Spinal cord (tissue), 9 donors: ENCODE measurements at regions not wholly inside any gene's neighbourhood (a gene's known extent, or its start where the extent isn't known, plus 50 kb on each side); places are given as distances from the start of the nearest gene placed in this dataset.

Source experiments
- DNase-seq, 6 donors: peaks; one replicate each; pipeline versions ENCODE4 v3.0.0 to v3.0.0-alpha.2; 2013 to 2015; ENCODE audit warnings: low spot score in 6 of 6, low read depth in 4 of 6
- H3K27ac ChIP-seq: one replicate; pipeline ENCODE4 v1.5.1; 2013; ENCODE audit warnings: low read depth, low read length, control low read depth
- H3K27me3 ChIP-seq: one replicate; pipeline ENCODE4 v1.6.1; 2013; ENCODE audit warnings: low read length; ENCODE audit not compliant: control insufficient read depth, insufficient read depth
- H3K36me3 ChIP-seq: one replicate; pipeline ENCODE4 v1.6.1; 2013; ENCODE audit warnings: low read length; ENCODE audit not compliant: control insufficient read depth, insufficient read depth
- H3K4me1 ChIP-seq: one replicate; pipeline ENCODE4 v1.6.1; 2013; ENCODE audit warnings: low read length; ENCODE audit not compliant: control insufficient read depth, insufficient read depth
- H3K4me3 ChIP-seq: one replicate; pipeline ENCODE4 v1.5.1; 2013; ENCODE audit warnings: low read depth, low read length, control low read depth
- H3K9me3 ChIP-seq: one replicate; pipeline ENCODE4 v1.6.1; 2013; ENCODE audit warnings: low read length; ENCODE audit not compliant: control insufficient read depth, insufficient read depth
- WGBS: methylation state at CpG from one replicate; pipeline ENCODE4 v1.1.5; 2013; ENCODE audit warnings: missing lambda C conversion rate; ENCODE audit not compliant: insufficient coverage; 5-methylcytosine and 5-hydroxymethylcytosine counted together
- donor health status: healthy.

GRCh38 chr14:86971292-86971691, 1021.7 kb downstream of the GALC start:
- Histone ChIP-seq H3K36me3 (no peaks in the 10 kb centered on the region), H3K4me3 (no peak overlapping the region), H3K9me3 (peaks cover 2% of the 10 kb centered on the region), H3K4me1 (no peaks in the 10 kb centered on the region), H3K27me3 (no peaks in the 10 kb centered on the region), H3K27ac (no peak overlapping the region)
- WGBS = no CpG with 5 or more reads among the region's 2 CpGs
- DNase-seq = no peak

DNA sequence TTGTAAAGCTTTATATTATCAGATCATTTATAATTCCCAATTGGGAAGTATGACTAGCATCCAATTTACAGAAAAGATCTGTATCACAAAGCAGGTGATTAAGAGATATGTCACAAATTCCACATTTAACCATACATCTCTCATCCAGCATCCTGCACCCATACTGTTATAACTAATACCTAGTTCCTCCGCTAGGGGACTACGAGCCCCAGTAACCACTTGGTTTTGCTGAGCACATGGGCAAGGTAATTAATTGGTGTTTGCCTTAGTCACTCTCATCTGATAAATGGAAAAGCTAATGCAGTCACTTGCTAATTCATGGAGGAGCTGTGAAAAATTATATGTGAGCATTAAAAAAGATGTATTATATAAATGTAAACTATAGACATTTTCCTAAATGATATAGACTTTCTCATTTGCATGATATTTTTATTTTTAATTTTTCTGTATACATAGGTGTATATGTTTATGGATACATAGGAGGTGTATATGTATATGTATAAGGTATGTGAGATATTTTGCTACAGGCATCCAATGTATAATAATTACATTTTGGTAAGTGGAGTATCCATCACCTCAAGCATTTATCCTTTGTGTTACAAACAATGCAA, 1031.8 kb downstream of the GALC start:
- no CpG with 5 or more reads among the region's 2 CpGs for WGBS
- H3K36me3 ChIP-seq = no peaks in the 10 kb centered on the region

GRCh38 chr14:86955771-86956354, 1037.1 kb downstream of the GALC start:
- Histone ChIP-seq H3K27ac (no peak overlapping the region), H3K4me1 (no peaks in the 10 kb centered on the region), H3K4me3 (no peak overlapping the region), H3K27me3 (no peaks in the 10 kb centered on the region), H3K36me3 (no peaks in the 10 kb centered on the region), H3K9me3 (no peaks in the 10 kb centered on the region)
- no peak for DNase-seq
- no CpG with 5 or more reads among the region's 5 CpGs for WGBS

More for the DNA sequence above, 1031.8 kb downstream of the GALC start:
- Histone ChIP-seq H3K4me1 (no peaks in the 10 kb centered on the region), H3K9me3 (peaks cover 2% of the 10 kb centered on the region), H3K27ac (no peak overlapping the region), H3K4me3 (no peak overlapping the region), H3K27me3 (no peaks in the 10 kb centered on the region)
- DNase-seq = no peak

- Histone ChIP-seq H3K9me3 (no peaks in the 10 kb centered on the region), H3K27ac (no peak overlapping the region), H3K4me1 (no peaks in the 10 kb centered on the region), H3K36me3 (no peaks in the 10 kb centered on the region), H3K27me3 (no peaks in the 10 kb centered on the region), H3K4me3 (no peak overlapping the region)
- WGBS = no CpG with 5 or more reads among the region's 1 CpG
- peak in 1 of 6 donors; percentile 7 for DNase-seq
These were observed 1038.4 kb downstream of the GALC start for GRCh38 chr14:86954623-86955022.

- DNase-seq = no peak
- no peak overlapping the region for H3K4me3 ChIP-seq
- no peak overlapping the region for H3K27ac ChIP-seq
- H3K4me1 ChIP-seq = no peaks in the 10 kb centered on the region
- WGBS = 100% methylated on average over 2 of the region's 3 CpGs
- no peaks in the 10 kb centered on the region for H3K9me3 ChIP-seq
- no peaks in the 10 kb centered on the region for H3K27me3 ChIP-seq
- H3K36me3 ChIP-seq = no peaks in the 10 kb centered on the region
These were observed 1046.5 kb downstream of the GALC start for GRCh38 chr14:86946446-86946845.

- H3K27ac ChIP-seq = no peak overlapping the region
- WGBS = 100% methylated on average over 2 of the region's 5 CpGs
- H3K4me3 ChIP-seq = no peak overlapping the region
- no peaks in the 10 kb centered on the region for H3K9me3 ChIP-seq
- no peaks in the 10 kb centered on the region for H3K36me3 ChIP-seq
- no peak for DNase-seq
- no peaks in the 10 kb centered on the region for H3K4me1 ChIP-seq
- no peaks in the 10 kb centered on the region for H3K27me3 ChIP-seq
These were observed 1048.5 kb downstream of the GALC start for GRCh38 chr14:86944434-86944833.

GRCh38 chr14:86943391-86944365, 1049.3 kb downstream of the GALC start:
- Histone ChIP-seq H3K9me3 (no peaks in the 10 kb centered on the region), H3K27ac (no peak overlapping the region), H3K4me1 (no peaks in the 10 kb centered on the region), H3K36me3 (no peaks in the 10 kb centered on the region), H3K27me3 (no peaks in the 10 kb centered on the region), H3K4me3 (no peak overlapping the region)
- no peak for DNase-seq
- WGBS = no CpG with 5 or more reads among the region's 5 CpGs

GRCh38 chr14:86942936-86943335, 1050.0 kb downstream of the GALC start:
- 80% methylated on average over 2 of the region's 4 CpGs for WGBS
- no peak overlapping the region for H3K27ac ChIP-seq
- no peaks in the 10 kb centered on the region for H3K4me1 ChIP-seq
- H3K36me3 ChIP-seq = no peaks in the 10 kb centered on the region
- H3K27me3 ChIP-seq = no peaks in the 10 kb centered on the region
- no peaks in the 10 kb centered on the region for H3K9me3 ChIP-seq
- peak in 1 of 6 donors; percentile 22 for DNase-seq
- H3K4me3 ChIP-seq = no peak overlapping the region

GRCh38 chr14:86940106-86940505, 1052.9 kb downstream of the GALC start:
- H3K4me3 ChIP-seq = no peak overlapping the region
- no peaks in the 10 kb centered on the region for H3K9me3 ChIP-seq
- H3K27ac ChIP-seq = no peak overlapping the region
- H3K27me3 ChIP-seq = no peaks in the 10 kb centered on the region
- no peak for DNase-seq
- no peaks in the 10 kb centered on the region for H3K4me1 ChIP-seq
- no peaks in the 10 kb centered on the region for H3K36me3 ChIP-seq
- WGBS = 50% methylated on average over 1 of the region's 2 CpGs
